Activated CD8-positive, alpha-beta T cell treated with anti-CD3 and anti-CD28 coated beads, Interleukin-2, amount 10 ng/mL, durations not matched to agents 7 days and 5 days (primary cell): ENCODE measurements at regions not wholly inside any gene's neighbourhood (a gene's known extent, or its start where the extent isn't known, plus 50 kb on each side); places are given as distances from the start of the nearest gene placed in this dataset.
"Not testable (repeated sequence)": the region's sequence is repeated elsewhere in the genome, so short reads cannot be mapped to it uniquely, and the experiment has no call there.

Experiments used
- ATAC-seq: fragments of 150-1000 bp; cut with Tn5 transposase; one replicate; pipeline ENCODE4 v1.10.0; 2021; ENCODE audit warnings: moderate library complexity
- CTCF ChIA-PET: fragments of 350-600 bp; sonication (Branson Sonifier 250); formaldehyde crosslinking; loops from one replicate; lab custom pipeline; 2021; ENCODE audit warnings: antibody characterized with exemption; lab: Charles Lee
- POLR2A ChIA-PET: fragments of 350-600 bp; sonication (Branson Sonifier 250); formaldehyde crosslinking; loops from one replicate; lab custom pipeline; 2021; ENCODE audit warnings: antibody characterized with exemption; lab: Charles Lee
- DNase-seq: peaks from one replicate; pipeline ENCODE4 v3.0.0-alpha.2; 2020
- H3K27ac Mint-ChIP-seq: one replicate; pipeline ENCODE4 v1.8.0; 2021; ENCODE audit warnings: mild to moderate bottlenecking, mixed read lengths
- H3K27me3 Mint-ChIP-seq: one replicate; pipeline ENCODE4 v1.8.0; 2021; ENCODE audit warnings: low read depth, mixed read lengths
- H3K36me3 Mint-ChIP-seq: one replicate; pipeline ENCODE4 v1.8.0; 2021; ENCODE audit warnings: low read depth, mixed read lengths
- H3K4me1 Mint-ChIP-seq: one replicate; pipeline ENCODE4 v1.8.0; 2021; ENCODE audit warnings: low read depth, mixed read lengths
- H3K4me3 Mint-ChIP-seq: one replicate; pipeline ENCODE4 v1.8.0; 2021; ENCODE audit warnings: mild to moderate bottlenecking, mixed read lengths
- H3K9me3 Mint-ChIP-seq: one replicate; pipeline ENCODE4 v1.8.0; 2022; ENCODE audit warnings: mixed read lengths; ENCODE audit not compliant: insufficient read depth

GRCh38 chr6:134805168-134805567, 144.7 kb downstream of the ALDH8A1 start:
- Mint-ChIP-seq H3K27ac (no peak overlapping the region), H3K27me3 (peaks cover 11% of the 10 kb centered on the region), H3K4me3 (no peak overlapping the region), H3K4me1 (no peaks in the 10 kb centered on the region), H3K36me3 (no peaks in the 10 kb centered on the region), H3K9me3 (no peaks in the 10 kb centered on the region)
- DNase-seq, result no peak
- CTCF ChIA-PET, result interaction anchor here (0.7 kb wide), 1 partner anchor 270 kb away, joined by 3 read pairs; no protein-coding TSS in a partner anchor
- POLR2A ChIA-PET, result interaction anchor here (0.6 kb wide), 1 partner anchor 649 kb away, joined by 3 read pairs; no protein-coding TSS in a partner anchor
- ATAC-seq, result no peak

- H3K27me3 Mint-ChIP-seq, result peaks cover 15% of the 10 kb centered on the region
- H3K4me1 Mint-ChIP-seq, H3K36me3 Mint-ChIP-seq, POLR2A ChIA-PET, DNase-seq, H3K9me3 Mint-ChIP-seq, H3K27ac Mint-ChIP-seq, H3K4me3 Mint-ChIP-seq, ATAC-seq: not testable (repeated sequence)
- CTCF ChIA-PET, result interaction anchor here (1.1 kb wide), 1 partner anchor 887 kb away, joined by 3 read pairs; no protein-coding TSS in a partner anchor
Observed at GRCh38 chr6:134804311-134804710, 145.6 kb downstream of the ALDH8A1 start.

DNA sequence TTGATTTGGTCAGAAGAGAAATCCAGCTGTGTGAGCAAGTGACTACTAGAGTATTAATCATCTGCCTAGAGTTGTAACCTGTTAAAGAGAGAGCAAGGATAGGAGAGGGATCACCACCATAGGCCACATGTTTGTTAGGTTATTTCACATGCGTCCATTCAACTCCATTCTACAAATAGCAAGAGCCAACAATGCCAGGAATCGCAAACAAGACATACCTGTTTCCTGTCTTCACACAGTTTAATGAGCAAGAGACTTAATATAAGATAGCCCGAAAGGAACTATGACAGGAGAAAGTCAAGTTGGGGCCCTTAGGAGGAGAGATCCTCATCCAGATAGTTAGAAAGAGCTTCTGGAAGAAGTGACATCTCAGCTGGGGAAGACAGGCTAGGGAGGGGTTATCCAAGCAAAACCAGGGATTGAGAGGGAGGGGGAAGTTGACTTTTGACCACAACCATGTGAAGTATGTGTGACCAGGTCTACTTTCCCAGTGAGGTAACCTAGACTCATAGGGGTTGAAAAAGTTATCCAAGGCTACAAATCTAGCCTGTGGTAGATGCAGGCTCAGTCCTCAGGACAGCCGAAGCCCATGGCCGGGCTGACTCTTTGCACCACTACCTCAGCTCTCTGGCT, 147.4 kb downstream of the ALDH8A1 start:
- H3K27ac Mint-ChIP-seq, result no peak overlapping the region
- no peaks in the 10 kb centered on the region for H3K9me3 Mint-ChIP-seq
- no peak overlapping the region for H3K4me3 Mint-ChIP-seq
- no peak for ATAC-seq
- no peak for DNase-seq
- peaks cover 17% of the 10 kb centered on the region for H3K27me3 Mint-ChIP-seq
- ChIA-PET CTCF (no interaction called here), POLR2A (no interaction called here)
- no peaks in the 10 kb centered on the region for H3K36me3 Mint-ChIP-seq
- no peaks in the 10 kb centered on the region for H3K4me1 Mint-ChIP-seq

DNA sequence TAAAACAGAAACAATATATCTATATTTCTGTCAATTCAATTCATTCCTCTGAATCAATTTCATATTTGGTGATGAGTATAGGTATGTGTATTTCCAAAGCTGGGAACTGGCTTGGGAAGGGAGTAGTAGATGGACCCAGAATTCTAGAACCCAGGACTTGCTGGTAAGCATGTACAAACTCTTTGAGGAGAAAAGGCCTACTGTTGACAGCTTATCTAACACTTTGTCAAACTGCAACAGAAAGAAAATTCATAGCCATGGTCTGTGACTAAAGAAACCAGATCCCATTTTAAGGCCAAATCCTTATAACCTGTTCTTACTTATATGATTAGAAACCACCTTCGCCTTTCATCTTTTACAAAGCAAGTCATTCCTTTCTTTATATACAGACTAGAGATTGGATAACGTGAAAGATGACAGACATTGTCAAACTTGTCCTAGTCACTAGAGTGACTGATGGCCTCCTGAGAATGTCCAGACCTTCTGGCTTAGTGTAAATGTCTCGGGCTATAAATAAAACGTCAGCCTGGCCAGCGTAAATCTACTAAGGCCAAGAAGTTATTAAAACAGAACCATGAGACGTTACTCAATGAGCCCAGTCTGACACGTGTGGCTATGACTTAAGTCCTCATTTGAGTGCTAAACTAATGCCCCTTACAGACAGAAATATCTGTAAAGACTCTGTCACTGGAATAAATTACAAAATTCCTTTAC, 152.3 kb downstream of the ALDH8A1 start:
- no peaks in the 10 kb centered on the region for H3K4me1 Mint-ChIP-seq
- POLR2A ChIA-PET, result no interaction called here
- CTCF ChIA-PET, result no interaction called here
- no peak overlapping the region for H3K27ac Mint-ChIP-seq
- no peaks in the 10 kb centered on the region for H3K36me3 Mint-ChIP-seq
- H3K9me3 Mint-ChIP-seq, result peaks cover 1% of the 10 kb centered on the region
- ATAC-seq (no peak), DNase-seq (no peak)
- H3K27me3 Mint-ChIP-seq, result peaks cover 14% of the 10 kb centered on the region
- no peak overlapping the region for H3K4me3 Mint-ChIP-seq

DNA sequence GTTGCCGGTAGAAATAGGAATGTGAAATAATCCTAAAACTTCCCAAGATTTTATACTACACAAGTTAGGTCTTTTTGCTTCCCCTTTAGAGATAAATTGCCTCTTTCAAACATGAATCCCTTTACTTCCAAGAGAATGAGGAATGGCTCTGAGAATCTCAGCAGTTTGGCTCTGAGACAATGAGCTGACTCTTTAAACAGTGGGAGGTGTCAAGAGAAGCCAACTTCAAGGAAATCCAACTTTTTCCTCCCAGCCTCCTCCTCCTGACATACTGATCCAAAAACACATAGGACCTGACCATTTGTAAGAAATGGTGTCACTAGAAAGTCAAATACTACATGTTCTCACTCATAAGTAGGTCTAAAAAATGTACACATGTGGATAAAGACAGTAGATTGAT, 154.2 kb downstream of the ALDH8A1 start:
- Mint-ChIP-seq H3K36me3 (no peaks in the 10 kb centered on the region), H3K4me1 (no peaks in the 10 kb centered on the region), H3K27me3 (peaks cover 10% of the 10 kb centered on the region), H3K27ac (no peak overlapping the region), H3K9me3 (peaks cover 17% of the 10 kb centered on the region), H3K4me3 (no peak overlapping the region)
- ATAC-seq, result no peak
- no peak for DNase-seq
- CTCF ChIA-PET, result no interaction called here
- POLR2A ChIA-PET, result no interaction called here

- no peaks in the 10 kb centered on the region for H3K4me1 Mint-ChIP-seq
- no peak overlapping the region for H3K4me3 Mint-ChIP-seq
- H3K36me3 Mint-ChIP-seq, result no peaks in the 10 kb centered on the region
- ChIA-PET CTCF (no interaction called here), POLR2A (no interaction called here)
- H3K27me3 Mint-ChIP-seq, result peaks cover 7% of the 10 kb centered on the region
- ATAC-seq (no peak), DNase-seq (no peak)
- peaks cover 22% of the 10 kb centered on the region for H3K9me3 Mint-ChIP-seq
- no peak overlapping the region for H3K27ac Mint-ChIP-seq
Observed at GRCh38 chr6:134795001-134795400, 154.9 kb downstream of the ALDH8A1 start.

- peaks cover 22% of the 10 kb centered on the region for H3K9me3 Mint-ChIP-seq
- DNase-seq, H3K27ac Mint-ChIP-seq, H3K4me1 Mint-ChIP-seq, H3K36me3 Mint-ChIP-seq, POLR2A ChIA-PET, H3K27me3 Mint-ChIP-seq, ATAC-seq, H3K4me3 Mint-ChIP-seq: not testable (repeated sequence)
- CTCF ChIA-PET, result interaction anchor here (0.6 kb wide), 1 partner anchor 9 kb away, joined by 3 read pairs; no protein-coding TSS in a partner anchor
Observed at GRCh38 chr6:134791243-134791843, 158.6 kb downstream of the ALDH8A1 start.

DNA sequence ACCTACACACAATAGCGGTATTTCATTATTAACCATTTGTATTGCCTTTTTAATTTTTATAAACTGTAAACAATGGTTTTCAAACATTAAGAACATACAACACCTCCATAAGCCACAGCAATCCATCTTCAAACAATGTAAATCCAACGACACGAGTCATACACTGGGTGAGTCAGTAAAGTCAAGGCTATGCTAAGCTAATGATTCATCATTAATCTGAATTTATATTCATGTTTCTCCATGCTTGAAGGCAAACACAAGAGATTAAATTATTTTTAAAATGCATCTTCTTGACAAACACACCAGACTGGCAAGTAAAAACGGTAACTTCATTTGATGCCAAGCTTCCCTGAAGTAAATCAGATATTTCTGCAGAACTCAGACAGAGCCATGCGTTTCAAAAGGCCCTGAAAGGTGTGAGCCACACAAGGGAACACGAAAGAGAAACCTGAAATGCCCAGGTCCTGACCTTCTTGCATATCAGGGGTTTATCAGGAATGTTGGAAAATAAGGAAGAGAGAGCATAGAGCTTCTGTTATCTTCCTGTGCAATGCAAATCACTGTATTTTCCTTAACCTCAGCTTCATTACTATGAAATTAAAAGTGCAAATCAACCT, 162.5 kb downstream of the ALDH8A1 start:
- H3K36me3 Mint-ChIP-seq, result no peaks in the 10 kb centered on the region
- H3K4me1 Mint-ChIP-seq, result no peaks in the 10 kb centered on the region
- peaks cover 2% of the 10 kb centered on the region for H3K27me3 Mint-ChIP-seq
- DNase-seq (no peak), ATAC-seq (no peak)
- H3K9me3 Mint-ChIP-seq, result peaks cover 19% of the 10 kb centered on the region
- no peak overlapping the region for H3K27ac Mint-ChIP-seq
- no peak overlapping the region for H3K4me3 Mint-ChIP-seq
- POLR2A ChIA-PET, result no interaction called here
- CTCF ChIA-PET, result no interaction called here

DNA sequence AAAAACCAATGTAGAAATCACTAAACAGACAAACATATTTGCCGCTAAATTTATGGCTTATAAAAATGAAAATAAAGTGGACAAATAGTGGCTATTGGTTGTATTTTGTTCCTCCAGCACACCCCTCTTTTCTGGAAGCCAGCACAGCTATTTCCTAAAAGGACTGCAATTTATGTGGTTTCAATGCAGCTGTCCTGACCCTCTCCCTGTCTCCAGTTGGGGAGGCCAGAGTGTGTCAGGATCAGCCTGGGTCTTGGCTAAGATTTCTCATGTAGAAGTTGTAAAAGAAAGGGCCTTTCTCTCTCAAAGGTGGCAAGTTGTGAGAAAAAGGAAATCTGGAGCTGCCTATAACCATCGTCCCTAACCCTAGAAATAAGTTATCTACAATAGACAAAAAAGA, 165.6 kb downstream of the ALDH8A1 start:
- CTCF ChIA-PET, result no interaction called here
- Mint-ChIP-seq H3K27ac (no peak overlapping the region), H3K36me3 (no peaks in the 10 kb centered on the region), H3K27me3 (no peaks in the 10 kb centered on the region), H3K9me3 (no peaks in the 10 kb centered on the region), H3K4me3 (no peak overlapping the region), H3K4me1 (no peaks in the 10 kb centered on the region)
- POLR2A ChIA-PET, result no interaction called here
- ATAC-seq (no peak), DNase-seq (no peak)

DNA sequence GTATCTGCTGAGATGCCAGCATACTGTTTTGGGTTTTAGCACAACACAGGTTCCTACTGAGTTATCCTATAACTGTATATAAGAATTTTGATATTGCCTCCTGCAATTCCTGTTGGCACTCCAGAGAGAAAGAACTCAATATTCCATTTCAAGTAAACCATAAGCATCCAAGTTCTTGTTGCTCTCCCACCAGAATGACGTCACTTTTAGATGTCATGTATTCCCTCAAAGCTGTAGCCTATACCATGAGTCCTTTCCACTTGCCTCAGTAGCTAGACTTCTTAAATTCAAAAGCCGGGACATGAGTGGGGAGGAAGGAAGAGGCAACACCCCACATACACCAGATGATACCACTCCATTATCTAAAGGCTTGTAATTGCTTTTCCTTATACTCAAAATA, 171.5 kb downstream of the ALDH8A1 start:
- H3K9me3 Mint-ChIP-seq, result no peaks in the 10 kb centered on the region
- H3K4me1 Mint-ChIP-seq, result no peaks in the 10 kb centered on the region
- ChIA-PET POLR2A (no interaction called here), CTCF (no interaction called here)
- no peak overlapping the region for H3K27ac Mint-ChIP-seq
- ATAC-seq (no peak), DNase-seq (no peak)
- H3K4me3 Mint-ChIP-seq, result no peak overlapping the region
- peaks cover 1% of the 10 kb centered on the region for H3K27me3 Mint-ChIP-seq
- no peaks in the 10 kb centered on the region for H3K36me3 Mint-ChIP-seq

DNA sequence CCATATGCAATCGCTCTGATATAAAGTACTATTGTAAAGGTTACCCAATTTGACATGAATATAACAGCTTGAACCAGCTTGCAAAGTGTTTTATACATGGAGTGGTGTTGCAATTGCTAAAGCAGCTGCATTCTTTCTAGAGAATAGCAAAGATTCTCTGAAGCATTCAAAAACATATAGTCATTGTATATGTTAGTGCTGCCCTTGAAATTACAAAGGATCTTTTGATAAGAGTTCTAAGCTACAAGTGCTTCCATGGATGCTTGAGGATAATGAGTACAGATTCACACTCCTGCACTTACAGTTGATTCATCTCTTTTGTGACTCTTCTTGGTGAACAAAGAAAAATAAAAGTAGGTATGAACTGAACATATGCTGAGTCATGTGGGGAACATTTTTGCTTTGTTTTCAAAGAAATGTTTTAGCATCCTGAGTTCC, 175.7 kb downstream of the ALDH8A1 start:
- Mint-ChIP-seq H3K4me3 (no peak overlapping the region), H3K27ac (no peak overlapping the region), H3K4me1 (no peaks in the 10 kb centered on the region), H3K27me3 (peaks cover 1% of the 10 kb centered on the region), H3K9me3 (no peaks in the 10 kb centered on the region), H3K36me3 (no peaks in the 10 kb centered on the region)
- no peak for ATAC-seq
- CTCF ChIA-PET, result no interaction called here
- no peak for DNase-seq
- POLR2A ChIA-PET, result no interaction called here
